Endothelial cell of umbilical vein (primary cell): ENCODE measurements at regions not wholly inside any gene's neighbourhood (a gene's known extent, or its start where the extent isn't known, plus 50 kb on each side); places are given as distances from the start of the nearest gene placed in this dataset.

ENCODE experiments used
- BruUV-seq: library from RNA; stranded (reverse); fragments of 400-500 nt; replicated peaks from 2 replicates; lab custom pipeline; 2021; lab: Mats Ljungman, UMichigan
- CTCF ChIA-PET: fragments of 300-600, 350-600 bp; sonication (Branson Sonifier 250); formaldehyde crosslinking; loops from one replicate; lab custom pipeline; 2021; ENCODE audit warnings: antibody characterized with exemption, inconsistent platforms; lab: Charles Lee
- POLR2A ChIA-PET: fragments of 300-600, 350-600 bp; sonication (Branson Sonifier 250); formaldehyde crosslinking; loops from one replicate; lab custom pipeline; 2021; ENCODE audit warnings: antibody characterized with exemption, inconsistent platforms; lab: Charles Lee
- DNase-seq: peaks from one replicate; pipeline ENCODE4 v3.0.0-alpha.2; 2011; ENCODE audit warnings: low read depth, low spot score
- FAIRE-seq: peaks from 2 replicates; lab custom pipeline; 2011; peaks lifted over from hg19 to GRCh38; lab: Jason Lieb, UNC
- H2AFZ ChIP-seq: 2 replicates; pipeline ENCODE4 v1.6.0; 2012; ENCODE audit warnings: low read depth, low read length, control low read depth, inconsistent platforms
- H3K27ac ChIP-seq: 2 replicates; pipeline ENCODE4 v1.5.1; 2011; ENCODE audit warnings: low read depth, mild to moderate bottlenecking, control low read depth, low read length, moderate library complexity; ENCODE audit not compliant: insufficient read depth
- H3K27me3 ChIP-seq, 2 experiments: 2 replicates each; pipeline versions ENCODE4 v1.6.0 to v1.6.1; 2011; ENCODE audit warnings: low read length in 2 of 2, mixed read lengths in 1 of 2; ENCODE audit not compliant: control insufficient read depth in 2 of 2, insufficient read depth in 2 of 2
- H3K36me3 ChIP-seq, 2 experiments: 2 replicates in 1 of 2; 3 replicates in 1 of 2; pipeline ENCODE4 v1.5.1; 2011; ENCODE audit warnings: low read length in 2 of 2, mild to moderate bottlenecking in 1 of 2, moderate library complexity in 1 of 2; ENCODE audit not compliant: control insufficient read depth in 2 of 2, insufficient read depth in 2 of 2; ENCODE audit errors: extremely low read depth in 1 of 2
- H3K4me1 ChIP-seq: 3 replicates; pipeline ENCODE4 v1.5.1; 2011; ENCODE audit warnings: mild to moderate bottlenecking, low read length; ENCODE audit not compliant: control insufficient read depth, insufficient read depth; ENCODE audit errors: extremely low read depth
- H3K4me2 ChIP-seq: 2 replicates; pipeline ENCODE4 v1.6.1; 2011; ENCODE audit warnings: low read length, control low read depth, mixed read lengths; ENCODE audit not compliant: insufficient read depth
- H3K4me3 ChIP-seq, 3 experiments: fragments of 200-600 bp in 1 of 3; sonication (generic), shearing (Covaris generic) in 1 of 3; replicated peaks in 1 of 3; 2 replicates each; pipeline ENCODE4 v1.5.1; 2011 to 2016; ENCODE audit warnings: control low read depth in 3 of 3, low read length in 3 of 3, mild to moderate bottlenecking in 2 of 3, inconsistent platforms in 1 of 3, low read depth in 1 of 3, moderate library complexity in 1 of 3; ENCODE audit not compliant: insufficient read depth in 1 of 3
- H3K79me2 ChIP-seq: 2 replicates; pipeline ENCODE4 v1.6.0; 2012; ENCODE audit warnings: low read length, inconsistent platforms; ENCODE audit not compliant: control insufficient read depth, insufficient read depth
- H3K9ac ChIP-seq: replicated peaks from 2 replicates; pipeline ENCODE3; 2011; ENCODE audit warnings: low read length, control low read depth; ENCODE audit not compliant: insufficient read depth; ENCODE audit errors: extremely low read depth
- H3K9me1 ChIP-seq: replicated peaks from 3 replicates; pipeline ENCODE4 v1.6.0; 2011; ENCODE audit warnings: mild to moderate bottlenecking, low read length; ENCODE audit not compliant: control insufficient read depth, insufficient read depth; ENCODE audit errors: extremely low read depth
- H3K9me3 ChIP-seq: replicated peaks from 2 replicates; pipeline ENCODE4 v1.5.1; 2012; ENCODE audit warnings: low read length, inconsistent platforms; ENCODE audit not compliant: control insufficient read depth, insufficient read depth
- H4K20me1 ChIP-seq: replicated peaks from 2 replicates; pipeline ENCODE3; 2011; ENCODE audit warnings: mild to moderate bottlenecking, low read length; ENCODE audit not compliant: control insufficient read depth, insufficient read depth; ENCODE audit errors: extremely low read depth
- CTCF ChIP-seq, 2 donors: IDR thresholded peaks; 1 replicate in 1 of 2; 2 replicates in 1 of 2; pipeline ENCODE4 v1.5.1; 2011; ENCODE audit warnings: low read length in 2 of 2, mild to moderate bottlenecking in 2 of 2, moderate library complexity in 2 of 2, control low read depth in 1 of 2, inconsistent platforms in 1 of 2, low read depth in 1 of 2; ENCODE audit not compliant: insufficient read depth in 1 of 2; ENCODE audit errors: extremely low read depth in 1 of 2
- EZH2 ChIP-seq: IDR thresholded peaks from 2 replicates; pipeline ENCODE4 v1.6.1; 2012; ENCODE audit warnings: borderline replicate concordance, low read depth, mild to moderate bottlenecking, moderate library complexity, low read length, inconsistent platforms; ENCODE audit not compliant: severe bottlenecking
- FOS ChIP-seq: IDR thresholded peaks from 2 replicates; pipeline ENCODE4 v1.6.1; 2011; ENCODE audit warnings: mild to moderate bottlenecking, low read length, moderate library complexity, borderline replicate concordance; ENCODE audit not compliant: insufficient read depth
- GATA2 ChIP-seq: IDR thresholded peaks from 2 replicates; pipeline ENCODE4 v1.7.0; 2011; ENCODE audit warnings: low read depth, mild to moderate bottlenecking, moderate library complexity, mixed read lengths, low read length; ENCODE audit not compliant: insufficient read length, insufficient read depth
- JUN ChIP-seq: IDR thresholded peaks from 2 replicates; pipeline ENCODE4 v1.6.1; 2011; ENCODE audit warnings: borderline replicate concordance, low read depth; ENCODE audit not compliant: insufficient read length, insufficient read depth
- MAX ChIP-seq: IDR thresholded peaks from 2 replicates; pipeline ENCODE4 v1.6.1; 2011; ENCODE audit not compliant: insufficient read depth, insufficient read length
- MYC ChIP-seq: IDR thresholded peaks from one replicate; pipeline ENCODE4 v1.6.1; 2011; ENCODE audit warnings: mild to moderate bottlenecking, low read depth, low read length
- POLR2A ChIP-seq: IDR thresholded peaks from 2 replicates; pipeline ENCODE4 v1.6.1; 2012; ENCODE audit warnings: low read depth, mild to moderate bottlenecking, control low read depth, low read length
- POLR2AphosphoS5 ChIP-seq: IDR thresholded peaks from 2 replicates; pipeline ENCODE4 v1.6.1; 2012; ENCODE audit warnings: low read depth, mild to moderate bottlenecking, control low read depth, low read length, moderate library complexity; ENCODE audit not compliant: insufficient read depth
- dilution Hi-C: fragments of 300-500 bp; cut with MboI; formaldehyde crosslinking; loops from one replicate; pipeline ENCODE4 v1.15.0; 2019; ENCODE audit warnings: low sequenced_read_pairs; ENCODE audit not compliant: extremely low pct_ligation_motif_present
- intact Hi-C: fragments of 100-400 bp; cut with micrococcal nuclease; formaldehyde crosslinking; loops from one replicate; pipeline ENCODE4 v1.10.0; 2022

- no TSS peak for BruUV-seq
Observed at GRCh38 chr5:77947041-77947428, 170.9 kb upstream of the TBCA start.

More at GRCh38 chr5:77947041-77947428, 170.9 kb upstream of the TBCA start:
- no peak overlapping the region for H2AFZ ChIP-seq
- peaks cover 3% of the 10 kb centered on the region for H3K9me1 ChIP-seq
- no peak overlapping the region for H3K4me3 ChIP-seq
- H3K27ac ChIP-seq: no peak overlapping the region
- DNase-seq (no peak), FAIRE-seq (no peak)
- H3K79me2 ChIP-seq: no peaks in the 10 kb centered on the region
- dilution Hi-C loops: no loop called here
- no peak overlapping the region for H3K9ac ChIP-seq
- no peaks in the 10 kb centered on the region for H3K4me1 ChIP-seq
- POLR2A ChIA-PET: no interaction called here
- H3K4me2 ChIP-seq: no peak overlapping the region
- no peaks in the 10 kb centered on the region for H4K20me1 ChIP-seq
- H3K27me3 ChIP-seq: peaks cover 24 to 51% of the 10 kb centered on the region in 2 experiments
- TF ChIP-seq FOS: no peak
- no peak for TF ChIP-seq JUN
- no peak for TF ChIP-seq GATA2
- TF ChIP-seq CTCF (IDR thresholded peaks at IDR 0.05; ENCODE audit: extremely low read depth in 1 of 2, insufficient read depth in 1 of 2, low read depth in 1 of 2, low read length in 2 of 2): no peak
- no peak for TF ChIP-seq EZH2
- TF ChIP-seq MYC: no peak
- TF ChIP-seq POLR2AphosphoS5: no peak
- no peak for TF ChIP-seq MAX
- TF ChIP-seq POLR2A: no peak
- H3K36me3 ChIP-seq: no peaks in the 10 kb centered on the region
- intact Hi-C loops: no loop called here
- CTCF ChIA-PET: no interaction called here
- no peaks in the 10 kb centered on the region for H3K9me3 ChIP-seq
